ENCODE measurements at regions not wholly inside any gene's neighbourhood (a gene's known extent, or its start where the extent isn't known, plus 50 kb on each side); places are given as distances from the start of the nearest gene placed in this dataset.

DNA sequence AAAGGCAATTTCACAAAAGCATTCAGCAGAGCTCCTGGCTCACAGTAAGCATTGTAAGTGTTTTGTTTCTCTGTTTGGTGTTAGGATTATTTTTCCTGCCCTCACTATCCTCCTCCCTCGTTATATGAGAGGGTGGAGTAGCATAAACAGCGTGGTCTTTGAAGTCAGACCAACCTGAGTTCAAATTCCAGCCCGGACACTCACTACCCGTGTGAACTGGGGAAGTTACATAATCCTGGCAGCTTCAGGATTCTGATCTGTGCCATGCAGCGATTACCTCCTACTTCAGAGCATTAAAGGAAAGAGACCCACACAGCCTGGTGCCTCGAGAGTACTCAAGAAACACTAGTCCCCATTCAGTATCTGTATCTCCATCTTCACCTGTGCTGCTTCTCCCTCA, 386.5 kb downstream of the INHBA start:
- no peak overlapping the region for H3K4me3 ChIP-seq
- no peak for DNase-seq (ENCODE audit: extremely low spot score)
- peaks cover 0 to 17% (median 14%) of the 10 kb centered on the region in 4 donors for H3K4me1 ChIP-seq
- intact Hi-C loops (cut with DNase I) = no loop called here
- TF ChIP-seq CTCF (IDR thresholded peaks at IDR 0.05) (no peak), POLR2AphosphoS5 (IDR thresholded peaks at IDR 0.05) (no peak)
- H3K27me3 ChIP-seq = no peaks in the 10 kb centered on the region
- H3K36me3 ChIP-seq = no peaks in the 10 kb centered on the region
- WGBS = 36% methylated on average over 6 of the region's 6 CpGs
- no peaks in the 10 kb centered on the region for H3K9me3 ChIP-seq
- no peak overlapping the region for H3K27ac ChIP-seq (replicated peaks in 1 of 4)

GRCh38 chr7:41315764-41316163, 387.1 kb downstream of the INHBA start:
- no peaks in the 10 kb centered on the region for H3K9me3 ChIP-seq
- no peak overlapping the region for H3K4me3 ChIP-seq
- intact Hi-C loops (cut with DNase I) = no loop called here
- H3K27me3 ChIP-seq = no peaks in the 10 kb centered on the region
- peaks cover 0 to 17% (median 14%) of the 10 kb centered on the region in 4 donors for H3K4me1 ChIP-seq
- WGBS = 65% methylated on average over 4 of the region's 4 CpGs
- TF ChIP-seq EP300 (IDR thresholded peaks at IDR 0.05) = no peak
- no peak for TF ChIP-seq POLR2AphosphoS5 (IDR thresholded peaks at IDR 0.05)
- TF ChIP-seq POLR2A (IDR thresholded peaks at IDR 0.05; ENCODE audit: low read depth) = no peak
- no peak for DNase-seq (ENCODE audit: extremely low spot score)
- no peak overlapping the region for H3K27ac ChIP-seq (replicated peaks in 1 of 4)
- no peaks in the 10 kb centered on the region for H3K36me3 ChIP-seq

DNA sequence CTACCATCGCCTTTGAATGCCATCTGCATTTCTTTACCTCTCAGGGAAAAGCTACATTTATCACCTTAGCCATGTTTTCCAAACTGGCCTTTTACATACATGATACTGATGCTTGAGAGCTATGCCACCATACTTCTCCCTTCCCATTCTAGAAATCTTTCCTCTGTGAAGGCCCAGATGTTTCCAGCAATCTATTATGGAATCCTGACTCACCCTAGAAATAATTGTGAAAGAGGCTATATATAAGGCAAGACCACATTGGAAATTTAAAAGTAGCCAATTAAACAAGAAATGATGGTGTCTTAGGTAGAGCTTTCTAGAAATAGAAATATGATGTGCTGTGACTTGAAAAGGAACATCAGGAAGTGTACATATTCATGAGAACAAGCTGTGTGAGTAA, 389.7 kb downstream of the INHBA start:
- TF ChIP-seq POLR2AphosphoS5 (IDR thresholded peaks at IDR 0.05) (no peak), CTCF (IDR thresholded peaks at IDR 0.05) (no peak), EP300 (IDR thresholded peaks at IDR 0.05) (no peak), POLR2A (IDR thresholded peaks at IDR 0.05; ENCODE audit: low read depth) (no peak)
- Histone ChIP-seq H3K9me3 (no peaks in the 10 kb centered on the region), H3K27ac (replicated peaks in 1 of 4) (no peak overlapping the region), H3K4me3 (no peak overlapping the region), H3K4me1 (peaks cover 0 to 39% (median 24%) of the 10 kb centered on the region in 4 donors), H3K27me3 (no peaks in the 10 kb centered on the region), H3K36me3 (no peaks in the 10 kb centered on the region)
- DNase-seq (ENCODE audit: extremely low spot score) = no peak
- intact Hi-C loops (cut with DNase I) = no loop called here
- WGBS = 84% methylated on average over 1 of the region's 1 CpG

- TF ChIP-seq CTCF (IDR thresholded peaks at IDR 0.05) (no peak), EP300 (IDR thresholded peaks at IDR 0.05) (no peak), POLR2A (IDR thresholded peaks at IDR 0.05; ENCODE audit: low read depth) (no peak), POLR2AphosphoS5 (IDR thresholded peaks at IDR 0.05) (no peak)
- WGBS = 68% methylated on average over 6 of the region's 6 CpGs
- no peak for DNase-seq (ENCODE audit: extremely low spot score)
Observed at GRCh38 chr7:41312235-41312634, 390.7 kb downstream of the INHBA start.

DNA sequence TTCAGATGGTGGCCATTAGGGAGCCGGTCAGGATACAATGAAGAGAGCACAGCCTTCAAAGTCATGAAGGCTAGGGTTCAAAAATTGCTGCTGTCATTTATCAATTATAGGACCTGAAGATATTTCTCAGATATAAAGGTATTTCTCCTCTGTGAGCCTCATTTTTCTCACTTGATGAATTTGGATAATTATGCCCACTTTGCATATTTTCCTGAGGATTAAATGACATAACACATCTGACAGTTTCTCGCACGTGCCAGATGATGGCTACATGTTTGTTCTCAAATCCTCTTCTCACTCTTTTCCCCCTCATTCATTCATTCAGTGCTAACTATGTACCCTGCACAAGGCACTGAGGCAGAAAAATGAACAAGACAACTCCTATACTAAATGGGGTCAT, 391.6 kb downstream of the INHBA start:
- TF ChIP-seq EP300 (IDR thresholded peaks at IDR 0.05) (no peak), POLR2A (IDR thresholded peaks at IDR 0.05; ENCODE audit: low read depth) (no peak), POLR2AphosphoS5 (IDR thresholded peaks at IDR 0.05) (no peak), CTCF (IDR thresholded peaks at IDR 0.05) (no peak)
- intact Hi-C loops (cut with DNase I) = no loop called here
- WGBS = 89% methylated on average over 3 of the region's 3 CpGs
- H3K4me3 ChIP-seq = no peak overlapping the region
- no peaks in the 10 kb centered on the region for H3K27me3 ChIP-seq
- no peaks in the 10 kb centered on the region for H3K36me3 ChIP-seq
- no peak for DNase-seq (ENCODE audit: extremely low spot score)
- H3K9me3 ChIP-seq = no peaks in the 10 kb centered on the region
- H3K27ac ChIP-seq (replicated peaks in 1 of 4) = no peak overlapping the region
- H3K4me1 ChIP-seq = peaks cover 0 to 34% (median 17%) of the 10 kb centered on the region in 4 donors

More at GRCh38 chr7:41312235-41312634, 390.7 kb downstream of the INHBA start:
- Histone ChIP-seq H3K36me3 (no peaks in the 10 kb centered on the region), H3K27me3 (no peaks in the 10 kb centered on the region), H3K27ac (replicated peaks in 1 of 4) (no peak overlapping the region), H3K4me3 (no peak overlapping the region), H3K4me1 (peaks cover 0 to 39% (median 24%) of the 10 kb centered on the region in 4 donors), H3K9me3 (no peaks in the 10 kb centered on the region)
- intact Hi-C loops (cut with DNase I) = no loop called here
